Activated CD4-positive, alpha-beta T cell treated with anti-CD3 and anti-CD28 coated beads, Interleukin-2, Interleukin-4, amounts not matched to agents 100 ng/mL and 50 ng/mL, durations not matched to agents 16 hours and 8 hours (primary cell): ENCODE measurements at regions not wholly inside any gene's neighbourhood (a gene's known extent, or its start where the extent isn't known, plus 50 kb on each side); places are given as distances from the start of the nearest gene placed in this dataset.
"Not testable (repeated sequence)": the region's sequence is repeated elsewhere in the genome, so short reads cannot be mapped to it uniquely, and the experiment has no call there.

Source experiments
- DNase-seq: peaks from one replicate; pipeline ENCODE4 v3.0.0-alpha.2; 2020; ENCODE audit warnings: low spot score

GRCh38 chr17:53633856-53634255 is 188.9 kb upstream of the KIF2B start:
- DNase-seq, result no peak

- DNase-seq, result no peak
Measured at GRCh38 chr17:53631486-53631885, 191.2 kb upstream of the KIF2B start.

DNA sequence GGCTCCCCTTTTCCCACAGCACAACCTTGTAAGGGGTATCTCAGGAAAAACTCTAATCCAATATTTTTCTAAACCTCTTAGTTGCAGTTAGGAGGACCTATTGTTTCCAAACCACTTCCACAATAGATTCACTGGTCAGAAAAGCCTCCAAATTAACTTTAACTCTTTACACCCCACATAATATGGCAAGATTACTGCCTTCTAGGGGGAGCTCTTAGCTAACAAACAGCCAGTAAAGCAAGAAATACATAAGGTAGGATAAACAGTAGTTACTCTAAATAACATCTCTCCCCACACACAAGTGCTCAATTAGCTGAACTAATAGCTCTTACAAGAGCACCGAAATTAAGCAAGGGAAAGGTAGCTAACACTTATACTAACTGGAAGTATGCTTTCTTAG is 192.1 kb upstream of the KIF2B start:
- DNase-seq, result no peak

- no peak for DNase-seq
Measured at GRCh38 chr17:53630115-53630514, 192.6 kb upstream of the KIF2B start.

GRCh38 chr17:53629188-53629587 is 193.5 kb upstream of the KIF2B start:
- DNase-seq, result no peak

- no peak for DNase-seq
Measured at GRCh38 chr17:53628011-53628410, 194.7 kb upstream of the KIF2B start.

- DNase-seq, result no peak
Measured at GRCh38 chr17:53627511-53627910, 195.2 kb upstream of the KIF2B start.

- DNase-seq, result no peak
Measured at GRCh38 chr17:53626286-53626685, 196.4 kb upstream of the KIF2B start.

GRCh38 chr17:53619025-53619424 is 203.7 kb upstream of the KIF2B start:
- DNase-seq, result no peak

DNA sequence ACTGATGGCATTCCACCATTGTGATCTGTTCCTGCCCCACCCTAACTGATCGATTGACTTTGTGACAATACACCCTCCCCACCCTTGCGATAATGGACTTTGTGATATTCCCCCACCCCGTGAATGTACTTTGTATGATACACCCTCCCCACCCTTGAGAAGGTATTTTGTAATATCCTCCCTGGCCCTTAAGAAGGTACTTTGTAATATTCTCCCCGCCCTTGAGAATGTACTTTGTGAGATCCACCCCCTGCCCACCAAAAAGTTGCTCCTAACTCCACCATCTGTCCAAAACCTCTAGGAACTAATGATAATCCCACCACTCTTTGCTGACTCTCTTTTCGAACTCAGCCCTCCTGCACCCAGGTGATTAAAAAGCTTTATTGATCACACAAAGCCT is 214.5 kb upstream of the KIF2B start:
- DNase-seq, result not testable (repeated sequence)

- no peak for DNase-seq
Measured at GRCh38 chr17:53607475-53607874, 215.3 kb upstream of the KIF2B start.

DNA sequence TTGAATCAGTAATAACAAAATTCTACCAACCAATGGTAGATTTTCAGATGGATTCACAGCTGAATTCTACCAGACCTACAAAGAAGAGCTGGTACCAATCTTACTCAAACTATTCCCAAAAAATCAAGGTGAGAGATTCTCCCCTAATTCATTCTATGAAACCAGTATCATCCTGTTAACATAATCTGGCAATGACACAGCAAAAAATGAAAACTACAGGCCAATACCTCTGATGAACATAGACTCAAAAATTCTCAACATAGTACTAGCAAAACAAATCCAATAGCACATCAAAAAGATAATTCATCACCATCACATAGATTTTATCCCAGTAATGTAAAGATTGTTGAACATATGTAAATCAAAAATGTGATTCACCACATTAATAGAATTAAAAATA is 234.4 kb upstream of the KIF2B start:
- no peak for DNase-seq

GRCh38 chr17:53574038-53574437 is 248.7 kb upstream of the KIF2B start:
- DNase-seq, result no peak

DNA sequence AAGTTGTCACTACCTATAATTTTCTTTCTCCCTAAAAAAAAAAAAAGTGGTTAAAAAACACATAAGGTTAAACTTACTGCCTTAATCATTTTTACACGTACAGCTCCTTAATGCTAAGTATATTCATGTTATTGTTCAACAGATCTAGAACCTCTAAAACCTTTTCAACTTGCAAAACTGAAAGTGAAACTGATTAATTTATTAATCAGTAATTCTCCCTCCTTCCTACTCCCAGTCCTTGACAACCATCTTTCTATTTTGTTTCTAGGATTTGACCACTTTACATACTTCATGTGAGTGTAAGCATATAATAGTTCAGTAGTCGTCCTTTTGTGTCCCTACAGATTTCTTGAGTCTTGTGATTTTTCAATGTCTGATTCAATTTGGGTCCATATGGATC is 251.4 kb upstream of the KIF2B start:
- DNase-seq, result no peak

DNA sequence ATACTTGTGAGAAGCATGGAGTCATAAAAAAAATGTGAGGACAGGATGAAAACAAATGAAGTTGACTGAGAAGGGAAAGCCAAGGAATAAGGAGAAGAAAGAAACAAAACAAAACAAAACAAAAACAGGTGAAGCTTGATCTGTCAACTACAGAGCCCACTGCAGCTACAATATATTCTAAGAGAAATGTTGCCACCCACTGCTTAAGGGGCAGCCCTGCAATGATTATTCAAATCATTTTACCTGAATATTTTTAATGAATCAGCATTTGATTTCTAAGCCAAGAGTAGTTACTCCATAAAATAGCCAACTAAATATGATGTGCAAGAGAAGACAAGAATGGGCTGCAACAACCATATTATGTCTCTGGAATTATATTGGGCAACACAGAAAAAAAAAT is 252.0 kb upstream of the KIF2B start:
- no peak for DNase-seq

DNA sequence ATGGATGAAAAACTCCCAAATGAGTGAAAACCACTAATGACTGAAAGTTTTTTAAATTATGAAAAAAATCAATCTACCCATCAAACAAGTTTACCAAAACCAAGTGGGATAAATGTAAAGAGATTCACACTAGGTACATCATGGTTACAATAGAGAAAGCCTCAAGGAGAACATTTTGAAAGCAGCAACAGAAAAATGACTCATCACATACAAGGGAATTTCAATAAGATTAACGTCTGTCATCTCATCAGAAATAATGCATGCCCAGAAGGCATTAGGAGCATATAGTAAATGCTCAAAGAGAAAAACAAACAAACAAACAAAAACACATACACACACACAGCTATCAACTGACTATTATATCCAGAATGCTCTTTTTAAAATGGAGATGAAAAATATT is 261.8 kb upstream of the KIF2B start:
- no peak for DNase-seq

- no peak for DNase-seq
Measured at GRCh38 chr17:53548252-53548651, 274.5 kb upstream of the KIF2B start.

DNA sequence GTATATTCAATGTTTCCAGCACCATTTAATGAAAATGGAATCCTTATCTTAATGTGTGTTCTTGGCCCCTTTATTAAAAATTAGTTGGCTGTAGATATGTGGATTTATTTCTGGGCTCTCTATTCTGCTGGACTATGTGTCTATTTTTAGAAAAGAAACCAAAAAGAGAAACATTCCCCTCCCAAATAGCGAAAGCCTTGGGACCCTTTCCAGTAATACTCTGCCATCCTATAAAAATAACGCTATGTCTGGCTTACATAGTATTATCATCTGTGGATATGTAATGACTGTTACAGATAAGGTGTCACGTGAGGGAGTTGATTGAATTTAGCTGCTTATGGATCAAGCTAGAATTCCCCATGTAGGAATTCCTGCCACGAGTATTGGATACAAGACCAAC is 279.3 kb upstream of the KIF2B start:
- no peak for DNase-seq

- no peak for DNase-seq
Measured at GRCh38 chr17:53538129-53538617, 284.6 kb upstream of the KIF2B start.

GRCh38 chr17:53527473-53527872 is 295.3 kb upstream of the KIF2B start:
- no peak for DNase-seq

DNA sequence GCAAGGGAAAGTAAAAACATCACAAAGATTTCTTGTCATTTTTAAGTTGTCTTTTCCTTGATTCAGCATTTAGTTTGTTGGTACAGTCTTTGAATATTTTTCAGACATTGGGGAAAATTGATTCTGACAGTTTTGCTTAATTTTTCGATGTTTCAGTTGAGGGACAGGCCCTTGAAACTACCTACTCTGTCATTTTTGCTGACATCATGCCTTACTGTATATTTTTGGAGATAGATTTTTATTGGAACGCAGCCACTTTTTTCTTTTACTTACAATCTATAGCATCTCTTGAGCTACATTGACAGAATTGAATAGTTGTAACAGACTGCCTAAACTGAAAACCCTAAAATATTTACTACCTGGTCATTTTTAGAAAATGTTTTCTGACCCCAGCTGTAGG is 297.1 kb upstream of the KIF2B start:
- no peak for DNase-seq

DNA sequence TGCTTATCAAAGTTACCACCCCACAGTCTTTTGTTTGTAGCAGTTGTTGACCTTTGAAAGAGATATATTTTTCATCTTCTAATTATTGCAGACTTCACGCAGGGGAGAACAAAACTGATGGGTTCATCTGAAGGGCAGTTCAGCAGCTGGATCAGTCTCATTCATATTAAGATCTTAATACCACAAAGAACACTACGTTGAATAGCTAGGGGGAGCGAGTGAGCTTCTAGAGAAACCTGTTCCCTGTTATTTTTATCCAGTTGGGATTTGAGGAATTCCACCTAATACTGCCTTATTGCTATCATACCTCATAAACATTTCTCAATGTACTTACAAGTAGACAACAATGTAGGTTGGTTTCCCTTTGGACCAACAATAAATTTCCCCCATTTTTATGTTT is 306.1 kb upstream of the KIF2B start:
- no peak for DNase-seq

DNA sequence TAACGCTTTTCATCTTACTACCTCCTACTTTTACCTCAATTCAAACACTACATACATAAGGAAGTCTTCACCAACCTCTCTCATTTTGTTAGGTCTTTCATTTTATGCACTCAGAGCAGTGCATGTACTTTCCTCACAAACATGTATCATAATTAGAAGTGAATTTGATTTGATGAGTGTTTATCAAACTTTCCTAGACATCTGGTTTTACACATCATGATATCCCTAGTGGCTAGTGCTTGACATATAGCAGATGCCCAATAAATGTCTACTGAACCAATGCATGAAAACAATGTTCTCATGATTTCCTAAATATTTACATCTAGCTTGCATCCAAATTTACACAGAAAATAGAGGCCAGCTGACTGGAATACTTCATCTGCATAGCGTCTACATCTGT is 323.4 kb upstream of the KIF2B start:
- DNase-seq, result no peak

DNA sequence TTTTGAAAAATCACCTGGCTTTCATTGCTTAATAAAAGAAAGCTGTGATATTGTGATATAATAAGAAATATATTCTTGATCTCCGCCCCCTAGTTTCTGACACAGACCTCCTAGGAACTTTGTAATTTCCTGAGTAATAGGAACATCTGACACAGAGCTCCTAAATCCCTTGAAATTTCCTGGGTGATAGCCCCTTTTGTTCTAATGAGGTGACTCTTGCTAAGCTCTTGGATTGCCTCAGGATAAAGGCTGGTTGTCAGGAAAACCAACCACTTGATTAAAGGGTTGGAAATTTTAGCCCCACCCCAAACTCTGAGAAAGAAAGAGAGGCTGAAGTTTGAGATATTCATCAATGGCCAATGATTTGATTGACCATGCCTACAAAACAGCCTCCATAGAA is 326.4 kb upstream of the KIF2B start:
- no peak for DNase-seq

GRCh38 chr17:53492532-53492931 is 330.2 kb upstream of the KIF2B start:
- no peak for DNase-seq
